ENCODE measurements at regions not wholly inside any gene's neighbourhood (a gene's known extent, or its start where the extent isn't known, plus 50 kb on each side); places are given as distances from the start of the nearest gene placed in this dataset.

DNA sequence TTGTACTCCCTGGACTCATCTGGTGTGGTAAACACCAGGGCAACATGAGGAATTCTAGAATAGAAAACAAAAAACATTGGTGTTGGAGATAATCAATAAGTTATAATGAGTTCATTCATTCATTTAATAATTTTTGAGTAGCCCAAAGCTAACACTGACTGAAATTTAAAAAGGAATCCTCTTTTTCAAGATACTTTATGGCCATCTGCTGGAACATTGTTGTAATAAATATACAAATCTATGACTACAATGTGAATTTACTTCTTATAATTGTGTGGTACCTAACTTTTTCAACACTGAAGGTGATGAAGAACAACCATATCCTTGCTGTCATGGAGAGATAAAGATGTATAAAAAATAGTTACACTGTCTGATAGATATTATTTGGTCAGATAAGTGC lies 687.3 kb upstream of the MIS18BP1 start:
- TF ChIP-seq, protein P1, sequence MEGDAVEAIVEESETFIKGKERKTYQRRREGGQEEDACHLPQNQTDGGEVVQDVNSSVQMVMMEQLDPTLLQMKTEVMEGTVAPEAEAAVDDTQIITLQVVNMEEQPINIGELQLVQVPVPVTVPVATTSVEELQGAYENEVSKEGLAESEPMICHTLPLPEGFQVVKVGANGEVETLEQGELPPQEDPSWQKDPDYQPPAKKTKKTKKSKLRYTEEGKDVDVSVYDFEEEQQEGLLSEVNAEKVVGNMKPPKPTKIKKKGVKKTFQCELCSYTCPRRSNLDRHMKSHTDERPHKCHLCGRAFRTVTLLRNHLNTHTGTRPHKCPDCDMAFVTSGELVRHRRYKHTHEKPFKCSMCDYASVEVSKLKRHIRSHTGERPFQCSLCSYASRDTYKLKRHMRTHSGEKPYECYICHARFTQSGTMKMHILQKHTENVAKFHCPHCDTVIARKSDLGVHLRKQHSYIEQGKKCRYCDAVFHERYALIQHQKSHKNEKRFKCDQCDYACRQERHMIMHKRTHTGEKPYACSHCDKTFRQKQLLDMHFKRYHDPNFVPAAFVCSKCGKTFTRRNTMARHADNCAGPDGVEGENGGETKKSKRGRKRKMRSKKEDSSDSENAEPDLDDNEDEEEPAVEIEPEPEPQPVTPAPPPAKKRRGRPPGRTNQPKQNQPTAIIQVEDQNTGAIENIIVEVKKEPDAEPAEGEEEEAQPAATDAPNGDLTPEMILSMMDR (IDR thresholded peaks at IDR 0.05): no peak
- TF ChIP-seq POLR2AphosphoS5 (IDR thresholded peaks at IDR 0.05; ENCODE audit: low read depth, low read length) (no peak), NRF1 (IDR thresholded peaks at IDR 0.05; ENCODE audit: low read depth, low read length) (no peak), TAF1 (IDR thresholded peaks at IDR 0.05; ENCODE audit: borderline replicate concordance, low read depth, low read length) (no peak), EP300 (IDR thresholded peaks at IDR 0.05; ENCODE audit: borderline replicate concordance in 1 of 2, low read depth in 1 of 2, low read length in 1 of 2) (no peak), NFIC (IDR thresholded peaks at IDR 0.05; ENCODE audit: borderline replicate concordance) (no peak), FOXM1 (IDR thresholded peaks at IDR 0.05; ENCODE audit: low read depth) (no peak), MXI1 (IDR thresholded peaks at IDR 0.05; ENCODE audit: low read depth, low read length) (no peak), RCOR1 (IDR thresholded peaks at IDR 0.05; ENCODE audit: low read length) (no peak), RFX5 (IDR thresholded peaks at IDR 0.05; ENCODE audit: low read length) (no peak), ELF1 (IDR thresholded peaks at IDR 0.05) (no peak)
- TF ChIP-seq, protein P2, sequence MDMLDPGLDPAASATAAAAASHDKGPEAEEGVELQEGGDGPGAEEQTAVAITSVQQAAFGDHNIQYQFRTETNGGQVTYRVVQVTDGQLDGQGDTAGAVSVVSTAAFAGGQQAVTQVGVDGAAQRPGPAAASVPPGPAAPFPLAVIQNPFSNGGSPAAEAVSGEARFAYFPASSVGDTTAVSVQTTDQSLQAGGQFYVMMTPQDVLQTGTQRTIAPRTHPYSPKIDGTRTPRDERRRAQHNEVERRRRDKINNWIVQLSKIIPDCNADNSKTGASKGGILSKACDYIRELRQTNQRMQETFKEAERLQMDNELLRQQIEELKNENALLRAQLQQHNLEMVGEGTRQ (IDR thresholded peaks at IDR 0.05; ENCODE audit: borderline replicate concordance, low read depth, low read length): no peak
- TF ChIP-seq, protein P3, sequence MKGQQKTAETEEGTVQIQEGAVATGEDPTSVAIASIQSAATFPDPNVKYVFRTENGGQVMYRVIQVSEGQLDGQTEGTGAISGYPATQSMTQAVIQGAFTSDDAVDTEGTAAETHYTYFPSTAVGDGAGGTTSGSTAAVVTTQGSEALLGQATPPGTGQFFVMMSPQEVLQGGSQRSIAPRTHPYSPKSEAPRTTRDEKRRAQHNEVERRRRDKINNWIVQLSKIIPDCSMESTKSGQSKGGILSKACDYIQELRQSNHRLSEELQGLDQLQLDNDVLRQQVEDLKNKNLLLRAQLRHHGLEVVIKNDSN (IDR thresholded peaks at IDR 0.05; ENCODE audit: borderline replicate concordance, low read depth): no peak
